ENCODE measurements at regions not wholly inside any gene's neighbourhood (a gene's known extent, or its start where the extent isn't known, plus 50 kb on each side); places are given as distances from the start of the nearest gene placed in this dataset.
"Not testable (repeated sequence)": the region's sequence is repeated elsewhere in the genome, so short reads cannot be mapped to it uniquely, and the experiment has no call there.

DNA sequence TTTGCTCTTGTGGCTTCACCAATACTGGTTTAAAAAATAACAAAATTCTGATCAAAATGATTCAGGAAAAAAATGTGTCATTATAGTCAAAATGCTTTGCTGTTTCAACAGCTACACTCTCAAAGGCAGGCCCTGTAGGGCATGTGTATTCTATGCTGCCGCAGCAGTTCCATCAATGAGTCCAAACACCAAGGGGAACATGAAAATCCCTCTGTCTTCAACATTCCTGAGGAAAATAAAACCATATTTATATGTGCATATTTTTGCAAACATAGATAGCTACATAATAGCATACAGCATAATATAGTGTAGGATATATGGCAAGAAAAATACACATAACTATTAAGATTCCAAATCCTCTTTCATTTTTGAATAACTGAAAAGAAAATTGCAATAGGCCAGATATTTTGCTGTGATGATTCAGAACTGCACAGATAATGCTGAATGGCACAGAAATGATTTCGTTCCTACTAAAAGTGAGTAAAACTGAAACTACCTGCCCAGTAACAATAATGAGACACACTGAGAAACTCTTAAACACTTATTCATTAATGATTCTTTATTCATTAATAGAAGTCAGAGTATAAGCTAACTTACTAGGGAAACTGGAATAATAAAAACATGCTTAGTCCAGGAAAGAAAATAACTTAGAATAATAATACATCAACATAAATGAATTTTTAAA lies 343.8 kb downstream of the SUCLG1 start:
- POLR2A ChIA-PET, result no interaction called here

DNA sequence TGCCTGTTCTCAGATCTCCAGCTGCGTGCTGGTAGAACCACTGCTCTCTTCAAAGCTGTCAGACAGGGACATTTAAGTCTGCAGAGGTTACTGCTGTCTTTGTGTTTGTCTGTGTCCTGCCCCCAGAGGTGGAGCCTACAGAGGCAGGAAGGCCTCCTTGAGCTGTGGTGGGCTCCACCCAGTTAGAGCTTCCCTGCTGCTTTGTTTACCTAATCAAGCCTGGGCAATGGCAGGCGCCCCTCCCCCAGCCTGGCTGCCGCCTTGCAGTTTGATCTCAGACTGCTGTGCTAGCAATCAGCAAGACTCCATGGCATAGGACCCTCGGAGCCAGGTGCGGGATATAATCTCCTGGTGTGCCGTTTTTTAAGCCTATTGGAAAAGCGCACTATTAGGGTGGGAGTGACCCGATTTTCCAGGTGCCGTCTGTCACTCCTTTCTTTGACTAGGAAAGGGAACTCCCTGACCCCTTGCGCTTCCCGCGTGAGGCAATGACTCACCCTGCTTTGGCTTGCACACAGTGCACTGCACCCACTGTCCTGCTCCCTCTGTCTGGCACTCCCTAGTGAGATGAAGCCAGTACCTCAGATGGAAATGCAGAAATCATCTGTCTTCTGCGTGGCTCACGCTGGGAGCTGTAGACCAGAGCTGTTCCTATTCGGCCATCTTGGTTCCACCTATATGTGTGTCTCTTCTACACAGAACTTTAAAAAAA lies 355.1 kb downstream of the SUCLG1 start:
- DNase-seq; H3K27ac Mint-ChIP-seq; intact Hi-C loops (cut with micrococcal nuclease); H3K4me3 Mint-ChIP-seq; H3K36me3 Mint-ChIP-seq; POLR2A ChIA-PET; H3K27me3 Mint-ChIP-seq; H3K9me3 Mint-ChIP-seq; H3K4me1 Mint-ChIP-seq (ENCODE audit: low read depth): not testable (repeated sequence)
- CTCF ChIA-PET, result interaction anchor here (1.3 kb wide), 1 partner anchor 81 kb away, joined by 5 read pairs; no protein-coding TSS in a partner anchor

More for the DNA sequence above, 343.8 kb downstream of the SUCLG1 start:
- DNase-seq, result no peak
- CTCF ChIA-PET, result no interaction called here
- H3K27me3 Mint-ChIP-seq, result peaks cover 4% of the 10 kb centered on the region
- no peak overlapping the region for H3K4me3 Mint-ChIP-seq
- H3K27ac Mint-ChIP-seq, result no peak overlapping the region
- H3K4me1 Mint-ChIP-seq (ENCODE audit: low read depth), result no peaks in the 10 kb centered on the region
- intact Hi-C loops (cut with micrococcal nuclease), result no loop called here
- no peaks in the 10 kb centered on the region for H3K36me3 Mint-ChIP-seq
- peaks cover 9% of the 10 kb centered on the region for H3K9me3 Mint-ChIP-seq

- H3K9me3 Mint-ChIP-seq, result peaks cover 9% of the 10 kb centered on the region
Observed at GRCh38 chr2:84102274-84102673, 356.8 kb downstream of the SUCLG1 start.

GRCh38 chr2:84088656-84089055 lies 370.4 kb downstream of the SUCLG1 start:
- Mint-ChIP-seq H3K27ac (no peak overlapping the region), H3K4me3 (no peak overlapping the region), H3K4me1 (ENCODE audit: low read depth) (no peaks in the 10 kb centered on the region), H3K36me3 (no peaks in the 10 kb centered on the region), H3K27me3 (peaks cover 13% of the 10 kb centered on the region), H3K9me3 (no peaks in the 10 kb centered on the region)
- DNase-seq, result no peak
- ChIA-PET CTCF (no interaction called here), POLR2A (no interaction called here)
- intact Hi-C loops (cut with micrococcal nuclease), result no loop called here

More at GRCh38 chr2:84102274-84102673, 356.8 kb downstream of the SUCLG1 start:
- H3K27ac Mint-ChIP-seq, result no peak overlapping the region
- DNase-seq, result no peak
- ChIA-PET POLR2A (no interaction called here), CTCF (interaction anchor here (1.3 kb wide), 1 partner anchor 80 kb away, joined by 5 read pairs; no protein-coding TSS in a partner anchor)
- peaks cover 3% of the 10 kb centered on the region for H3K36me3 Mint-ChIP-seq
- no peaks in the 10 kb centered on the region for H3K4me1 Mint-ChIP-seq (ENCODE audit: low read depth)
- no peak overlapping the region for H3K4me3 Mint-ChIP-seq
- peaks cover 1% of the 10 kb centered on the region for H3K27me3 Mint-ChIP-seq
- intact Hi-C loops (cut with micrococcal nuclease), result no loop called here

GRCh38 chr2:84085562-84085961 lies 373.5 kb downstream of the SUCLG1 start:
- no peaks in the 10 kb centered on the region for H3K36me3 Mint-ChIP-seq
- intact Hi-C loops (cut with micrococcal nuclease), result no loop called here
- H3K4me3 Mint-ChIP-seq, result no peak overlapping the region
- no peaks in the 10 kb centered on the region for H3K4me1 Mint-ChIP-seq (ENCODE audit: low read depth)
- H3K9me3 Mint-ChIP-seq, result no peaks in the 10 kb centered on the region
- CTCF ChIA-PET, result no interaction called here
- DNase-seq, result no peak
- H3K27me3 Mint-ChIP-seq, result peaks cover 13% of the 10 kb centered on the region
- H3K27ac Mint-ChIP-seq, result no peak overlapping the region
- POLR2A ChIA-PET, result no interaction called here

DNA sequence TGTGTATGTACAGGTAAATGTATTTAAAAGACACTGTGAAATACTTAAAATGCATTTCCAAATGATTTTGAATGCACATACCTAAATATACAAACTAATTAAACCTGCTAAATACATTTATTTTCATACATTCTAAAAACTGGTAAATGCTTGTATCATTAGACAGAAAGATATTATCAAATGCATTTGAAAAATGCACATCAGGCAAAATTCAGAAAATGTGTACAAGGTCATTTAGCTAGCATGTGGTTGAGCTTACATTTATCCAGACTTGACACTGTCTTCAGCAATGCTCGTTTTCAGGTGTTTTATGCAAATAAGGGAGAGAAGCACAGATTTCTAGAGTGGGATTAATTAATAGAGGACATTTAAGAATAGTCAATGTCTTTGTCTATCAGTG lies 374.2 kb downstream of the SUCLG1 start:
- Mint-ChIP-seq H3K4me3 (no peak overlapping the region), H3K27me3 (peaks cover 13% of the 10 kb centered on the region), H3K36me3 (no peaks in the 10 kb centered on the region), H3K9me3 (no peaks in the 10 kb centered on the region), H3K27ac (no peak overlapping the region), H3K4me1 (ENCODE audit: low read depth) (no peaks in the 10 kb centered on the region)
- ChIA-PET POLR2A (no interaction called here), CTCF (no interaction called here)
- no peak for DNase-seq
- intact Hi-C loops (cut with micrococcal nuclease), result no loop called here

- POLR2A ChIA-PET, result no interaction called here
- Mint-ChIP-seq H3K4me1 (ENCODE audit: low read depth) (no peaks in the 10 kb centered on the region), H3K9me3 (no peaks in the 10 kb centered on the region), H3K4me3 (no peak overlapping the region), H3K36me3 (no peaks in the 10 kb centered on the region), H3K27me3 (peaks cover 13% of the 10 kb centered on the region), H3K27ac (no peak overlapping the region)
- no peak for DNase-seq
- intact Hi-C loops (cut with micrococcal nuclease), result no loop called here
- CTCF ChIA-PET, result no interaction called here
Observed at GRCh38 chr2:84083984-84084383, 375.1 kb downstream of the SUCLG1 start.

DNA sequence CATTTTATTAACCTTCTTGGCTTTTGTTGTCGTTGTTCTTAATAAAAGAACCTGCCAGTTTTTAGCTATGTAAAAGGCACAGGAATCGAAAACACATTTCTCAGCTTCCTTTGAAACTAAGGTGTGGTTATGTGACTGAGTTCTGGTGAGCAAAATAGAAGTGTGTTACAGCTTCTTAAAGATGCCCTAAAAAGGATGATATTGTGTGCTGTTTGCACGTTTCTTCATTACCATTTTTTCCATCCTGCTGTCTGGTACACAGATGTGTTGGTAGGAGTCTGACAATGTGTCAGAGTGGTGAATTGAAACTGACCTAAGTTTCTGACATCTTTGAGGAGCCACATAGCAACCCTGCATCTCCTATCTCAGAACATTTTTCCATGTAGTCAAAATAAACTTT lies 380.6 kb downstream of the SUCLG1 start:
- ChIA-PET CTCF (interaction anchor here (0.6 kb wide), 1 partner anchor 59 kb away, joined by 3 read pairs; no protein-coding TSS in a partner anchor), POLR2A (no interaction called here)
- peaks cover 4% of the 10 kb centered on the region for H3K27me3 Mint-ChIP-seq
- intact Hi-C loops (cut with micrococcal nuclease), result no loop called here
- no peaks in the 10 kb centered on the region for H3K9me3 Mint-ChIP-seq
- H3K36me3 Mint-ChIP-seq, result no peaks in the 10 kb centered on the region
- no peaks in the 10 kb centered on the region for H3K4me1 Mint-ChIP-seq (ENCODE audit: low read depth)
- DNase-seq, result no peak
- no peak overlapping the region for H3K27ac Mint-ChIP-seq
- no peak overlapping the region for H3K4me3 Mint-ChIP-seq

- ChIA-PET POLR2A (no interaction called here), CTCF (interaction anchor here (1.1 kb wide), 1 partner anchor 9 kb away, joined by 3 read pairs; no protein-coding TSS in a partner anchor)
- H3K4me3 Mint-ChIP-seq, result no peak overlapping the region
- no peaks in the 10 kb centered on the region for H3K4me1 Mint-ChIP-seq (ENCODE audit: low read depth)
- no peaks in the 10 kb centered on the region for H3K9me3 Mint-ChIP-seq
- H3K27me3 Mint-ChIP-seq, result peaks cover 4% of the 10 kb centered on the region
- intact Hi-C loops (cut with micrococcal nuclease), result no loop called here
- no peak for DNase-seq
- no peak overlapping the region for H3K27ac Mint-ChIP-seq
- no peaks in the 10 kb centered on the region for H3K36me3 Mint-ChIP-seq
Observed at GRCh38 chr2:84077496-84077895, 381.6 kb downstream of the SUCLG1 start.

GRCh38 chr2:84071050-84071449 lies 388.0 kb downstream of the SUCLG1 start:
- Mint-ChIP-seq H3K9me3 (no peaks in the 10 kb centered on the region), H3K27ac (no peak overlapping the region), H3K27me3 (peaks cover 4% of the 10 kb centered on the region), H3K4me3 (no peak overlapping the region), H3K36me3 (no peaks in the 10 kb centered on the region), H3K4me1 (ENCODE audit: low read depth) (no peaks in the 10 kb centered on the region)
- intact Hi-C loops (cut with micrococcal nuclease), result no loop called here
- CTCF ChIA-PET, result no interaction called here
- no peak for DNase-seq
- POLR2A ChIA-PET, result no interaction called here

- CTCF ChIA-PET, result no interaction called here
- H3K27me3 Mint-ChIP-seq, result peaks cover 6% of the 10 kb centered on the region
- H3K27ac Mint-ChIP-seq, result no peak overlapping the region
- no peak for DNase-seq
- no peaks in the 10 kb centered on the region for H3K4me1 Mint-ChIP-seq (ENCODE audit: low read depth)
- H3K36me3 Mint-ChIP-seq, result no peaks in the 10 kb centered on the region
- H3K9me3 Mint-ChIP-seq, result no peaks in the 10 kb centered on the region
- POLR2A ChIA-PET, result no interaction called here
- H3K4me3 Mint-ChIP-seq, result no peak overlapping the region
- intact Hi-C loops (cut with micrococcal nuclease), result no loop called here
Observed at GRCh38 chr2:84065857-84066256, 393.2 kb downstream of the SUCLG1 start.

GRCh38 chr2:84057917-84058560 lies 401.0 kb downstream of the SUCLG1 start:
- POLR2A ChIA-PET, result no interaction called here

More at GRCh38 chr2:84057917-84058560, 401.0 kb downstream of the SUCLG1 start:
- CTCF ChIA-PET, result no interaction called here
- Mint-ChIP-seq H3K4me3 (no peak overlapping the region), H3K4me1 (ENCODE audit: low read depth) (no peaks in the 10 kb centered on the region), H3K27me3 (peaks cover 2% of the 10 kb centered on the region), H3K9me3 (no peaks in the 10 kb centered on the region), H3K36me3 (no peaks in the 10 kb centered on the region), H3K27ac (no peak overlapping the region)
- DNase-seq, result no peak
- intact Hi-C loops (cut with micrococcal nuclease), result no loop called here

Measured in activated CD4-positive, alpha-beta memory T cell treated with anti-CD3 and anti-CD28 coated beads for 36 hours (primary cell).